H9 (cell line): ENCODE measurements at regions not wholly inside any gene's neighbourhood (a gene's known extent, or its start where the extent isn't known, plus 50 kb on each side); places are given as distances from the start of the nearest gene placed in this dataset.

Source experiments
- DNase-seq: peaks from one replicate; pipeline ENCODE4 v3.0.0-alpha.2; 2017
- H2AFZ ChIP-seq: one replicate; pipeline ENCODE4 v1.6.1; 2013; ENCODE audit warnings: mild to moderate bottlenecking, low read length, control low read depth, moderate library complexity
- H2AK5ac ChIP-seq: 2 replicates; pipeline ENCODE4 v1.6.1; 2013; ENCODE audit warnings: low read length, control low read depth, mixed read lengths; ENCODE audit not compliant: insufficient read length
- H2BK120ac ChIP-seq: one replicate; pipeline ENCODE4 v1.6.1; 2013; ENCODE audit warnings: low read depth, mild to moderate bottlenecking, low read length, control low read depth, inconsistent platforms; ENCODE audit not compliant: poor library complexity, severe bottlenecking
- H2BK12ac ChIP-seq: 2 replicates; pipeline ENCODE4 v1.6.1; 2013; ENCODE audit warnings: low read length, control low read depth, mixed read lengths, low read depth; ENCODE audit not compliant: insufficient read length
- H2BK15ac ChIP-seq: 2 replicates; pipeline ENCODE4 v1.6.1; 2013; ENCODE audit warnings: low read depth, low read length, control low read depth
- H2BK20ac ChIP-seq: one replicate; pipeline ENCODE4 v1.6.1; 2013; ENCODE audit warnings: low read depth, mild to moderate bottlenecking, low read length, control low read depth, inconsistent platforms; ENCODE audit not compliant: poor library complexity, severe bottlenecking
- H2BK5ac ChIP-seq: 2 replicates; pipeline ENCODE4 v1.6.1; 2013; ENCODE audit warnings: low read length, control low read depth, mixed read lengths; ENCODE audit not compliant: insufficient read length
- H3K14ac ChIP-seq: 2 replicates; pipeline ENCODE4 v1.6.1; 2013; ENCODE audit warnings: low read length, control low read depth; ENCODE audit not compliant: insufficient read depth
- H3K18ac ChIP-seq: 2 replicates; pipeline ENCODE4 v1.6.1; 2013; ENCODE audit warnings: low read depth, mild to moderate bottlenecking, mixed read lengths, low read length, control low read depth; ENCODE audit not compliant: insufficient read length
- H3K23ac ChIP-seq: 2 replicates; pipeline ENCODE4 v1.6.1; 2013; ENCODE audit warnings: low read length, control low read depth, mixed read lengths, low read depth; ENCODE audit not compliant: insufficient read length
- H3K23me2 ChIP-seq: 2 replicates; pipeline ENCODE4 v1.6.1; 2013; ENCODE audit warnings: low read depth, mild to moderate bottlenecking, mixed read lengths, low read length, control low read depth; ENCODE audit not compliant: insufficient read length, poor library complexity, severe bottlenecking
- H3K27ac ChIP-seq: 2 replicates; pipeline ENCODE4 v1.5.1; 2013; ENCODE audit warnings: low read length, control low read depth, mixed read lengths, low read depth; ENCODE audit not compliant: insufficient read length
- H3K27me3 ChIP-seq: 2 replicates; pipeline ENCODE4 v1.6.1; 2013; ENCODE audit warnings: low read length, control low read depth, inconsistent platforms; ENCODE audit not compliant: insufficient read depth
- H3K4ac ChIP-seq: 2 replicates; pipeline ENCODE4 v1.6.1; 2013; ENCODE audit warnings: low read depth, mild to moderate bottlenecking, control low read depth, inconsistent platforms, low read length, moderate library complexity
- H3K4me1 ChIP-seq: 2 replicates; pipeline ENCODE4 v1.6.1; 2013; ENCODE audit warnings: low read length, control low read depth, inconsistent platforms; ENCODE audit not compliant: insufficient read depth
- H3K4me2 ChIP-seq: 2 replicates; pipeline ENCODE4 v1.6.1; 2013; ENCODE audit warnings: low read length, control low read depth, mixed read lengths; ENCODE audit not compliant: insufficient read length, insufficient read depth
- H3K56ac ChIP-seq: 2 replicates; pipeline ENCODE4 v1.6.1; 2013; ENCODE audit warnings: low read depth, mild to moderate bottlenecking, mixed read lengths, low read length, control low read depth; ENCODE audit not compliant: insufficient read length
- H3K79me1 ChIP-seq: 2 replicates; pipeline ENCODE4 v1.6.1; 2013; ENCODE audit warnings: low read depth, mild to moderate bottlenecking, moderate library complexity, low read length, control low read depth, inconsistent platforms; ENCODE audit not compliant: insufficient read depth, poor library complexity, severe bottlenecking
- H3K79me2 ChIP-seq: 2 replicates; pipeline ENCODE4 v1.6.1; 2013; ENCODE audit warnings: low read length, control low read depth, inconsistent platforms; ENCODE audit not compliant: insufficient read depth
- H3K9ac ChIP-seq: 2 replicates; pipeline ENCODE4 v1.6.1; 2013; ENCODE audit warnings: low read length, control low read depth, mixed read lengths; ENCODE audit not compliant: insufficient read length; ENCODE audit errors: extremely low read depth
- H3K9me3 ChIP-seq: one replicate; pipeline ENCODE4 v1.6.1; 2013; ENCODE audit warnings: low read depth, low read length, inconsistent platforms; ENCODE audit not compliant: control insufficient read depth
- H3T11ph ChIP-seq: one replicate; pipeline ENCODE4 v1.6.1; 2013; ENCODE audit warnings: mild to moderate bottlenecking, low read length, control low read depth, inconsistent platforms
- H4K20me1 ChIP-seq: one replicate; pipeline ENCODE4 v1.6.1; 2013; ENCODE audit not compliant: control insufficient read depth, insufficient read length, insufficient read depth
- H4K5ac ChIP-seq: 2 replicates; pipeline ENCODE4 v1.6.1; 2013; ENCODE audit warnings: low read depth, mild to moderate bottlenecking, mixed read lengths, low read length, control low read depth; ENCODE audit not compliant: insufficient read length
- H4K8ac ChIP-seq: replicated peaks from 2 replicates; pipeline ENCODE4 v1.6.1; 2013; ENCODE audit warnings: low read length, control low read depth, mixed read lengths, low read depth; ENCODE audit not compliant: insufficient read length
- H4K91ac ChIP-seq: 2 replicates; pipeline ENCODE4 v1.6.1; 2013; ENCODE audit warnings: low read depth, mild to moderate bottlenecking, moderate library complexity, mixed read lengths, low read length, control low read depth; ENCODE audit not compliant: insufficient read length
- H3K27ac Mint-ChIP-seq, 3 experiments: 2 replicates in 2 of 3; 3 replicates in 1 of 3; pipeline ENCODE4 v1.8.0; 2020 to 2021; ENCODE audit warnings: mixed read lengths in 3 of 3, mild to moderate bottlenecking in 1 of 3, moderate library complexity in 1 of 3
- H3K27me3 Mint-ChIP-seq: 2 replicates; pipeline ENCODE4 v1.8.0; 2021; ENCODE audit warnings: low read depth, mild to moderate bottlenecking, moderate library complexity, mixed read lengths
- H3K36me3 Mint-ChIP-seq, 3 experiments: 2 replicates in 2 of 3; 3 replicates in 1 of 3; pipeline ENCODE4 v1.8.0; 2020 to 2021; ENCODE audit warnings: low read depth in 3 of 3, mixed read lengths in 3 of 3; ENCODE audit not compliant: insufficient read depth in 1 of 3
- H3K4me1 Mint-ChIP-seq, 2 experiments: 2 replicates each; pipeline ENCODE4 v1.8.0; 2020; ENCODE audit warnings: mixed read lengths in 2 of 2
- H3K4me3 Mint-ChIP-seq, 2 experiments: 2 replicates in 1 of 2; 3 replicates in 1 of 2; pipeline ENCODE4 v1.8.0; 2020 to 2021; ENCODE audit warnings: mild to moderate bottlenecking in 2 of 2, mixed read lengths in 2 of 2, moderate library complexity in 1 of 2
- H3K9me3 Mint-ChIP-seq, 2 experiments: 2 replicates in 1 of 2; 3 replicates in 1 of 2; pipeline ENCODE4 v1.8.0; 2020; ENCODE audit warnings: mild to moderate bottlenecking in 2 of 2, mixed read lengths in 2 of 2, moderate library complexity in 1 of 2
- WGBS: extraction: QIAGEN DNeasy Blood & Tissue Kit; methylation state at CpG from one replicate; pipeline ENCODE4 v1.1.7; 2013; ENCODE audit warnings: missing lambda C conversion rate, low lambda C conversion rate, mixed read lengths; ENCODE audit not compliant: insufficient read length; ENCODE audit errors: extremely low coverage; 5-methylcytosine and 5-hydroxymethylcytosine counted together
- TF ChIP-seq, protein P1 (sequence below): fragments of 200-600 bp; sonication (generic); conservative IDR thresholded peaks from 3 replicates; pipeline ENCODE4 v1.8.0; 2021; ENCODE audit warnings: antibody characterized with exemption, mild to moderate bottlenecking

DNA sequence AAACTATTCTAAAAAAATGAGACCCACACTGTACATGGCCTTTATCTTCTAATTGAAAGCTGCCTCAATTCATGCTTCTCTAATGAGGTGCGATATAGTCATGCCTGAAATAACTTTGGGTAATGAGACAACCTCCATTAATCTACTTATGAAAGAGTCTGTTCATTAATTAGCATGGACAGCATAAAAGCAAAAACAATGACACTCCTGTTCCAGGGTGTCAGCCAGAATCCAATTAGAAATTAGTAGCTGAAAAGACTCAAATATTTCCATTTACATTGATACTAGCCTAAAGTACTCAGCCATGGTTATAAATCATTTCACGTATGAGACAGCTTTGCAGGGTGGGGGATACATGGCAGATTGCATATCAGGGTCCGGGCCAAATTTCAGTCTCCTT is 288.7 kb downstream of the AKAIN1 start:
- Histone ChIP-seq H3K4me1 (no peaks in the 10 kb centered on the region), H3K79me1 (no peaks in the 10 kb centered on the region), H3K4me2 (no peak overlapping the region), H3K56ac (no peak overlapping the region), H3T11ph (no peak overlapping the region), H4K8ac (no peak overlapping the region), H2AFZ (no peak overlapping the region), H3K23me2 (no peaks in the 10 kb centered on the region), H2BK120ac (no peak overlapping the region), H4K20me1 (no peaks in the 10 kb centered on the region), H2AK5ac (no peak overlapping the region), H3K4ac (no peak overlapping the region), H2BK15ac (no peak overlapping the region), H2BK12ac (no peak overlapping the region), H3K27ac (no peak overlapping the region), H4K91ac (no peak overlapping the region), H3K79me2 (no peaks in the 10 kb centered on the region), H3K9me3 (no peaks in the 10 kb centered on the region), H3K18ac (no peak overlapping the region), H3K23ac (no peak overlapping the region), H3K14ac (no peak overlapping the region), H3K27me3 (no peaks in the 10 kb centered on the region), H2BK5ac (no peak overlapping the region), H2BK20ac (no peak overlapping the region), H4K5ac (no peak overlapping the region), H3K9ac (no peak overlapping the region)
- Mint-ChIP-seq H3K36me3 (no peaks in the 10 kb centered on the region), H3K27me3 (no peaks in the 10 kb centered on the region), H3K4me1 (peaks cover 13 to 18% of the 10 kb centered on the region in 2 experiments), H3K9me3 (peaks cover 0 to 3% of the 10 kb centered on the region in 2 experiments; a peak in 1 of 5 replicates), H3K4me3 (no peak overlapping the region), H3K27ac (0 out of 7 replicates have a peak overlapping the region, but pooled peaks of 1 of the 3 experiments have one; percentile 30)
- TF ChIP-seq, protein P1, sequence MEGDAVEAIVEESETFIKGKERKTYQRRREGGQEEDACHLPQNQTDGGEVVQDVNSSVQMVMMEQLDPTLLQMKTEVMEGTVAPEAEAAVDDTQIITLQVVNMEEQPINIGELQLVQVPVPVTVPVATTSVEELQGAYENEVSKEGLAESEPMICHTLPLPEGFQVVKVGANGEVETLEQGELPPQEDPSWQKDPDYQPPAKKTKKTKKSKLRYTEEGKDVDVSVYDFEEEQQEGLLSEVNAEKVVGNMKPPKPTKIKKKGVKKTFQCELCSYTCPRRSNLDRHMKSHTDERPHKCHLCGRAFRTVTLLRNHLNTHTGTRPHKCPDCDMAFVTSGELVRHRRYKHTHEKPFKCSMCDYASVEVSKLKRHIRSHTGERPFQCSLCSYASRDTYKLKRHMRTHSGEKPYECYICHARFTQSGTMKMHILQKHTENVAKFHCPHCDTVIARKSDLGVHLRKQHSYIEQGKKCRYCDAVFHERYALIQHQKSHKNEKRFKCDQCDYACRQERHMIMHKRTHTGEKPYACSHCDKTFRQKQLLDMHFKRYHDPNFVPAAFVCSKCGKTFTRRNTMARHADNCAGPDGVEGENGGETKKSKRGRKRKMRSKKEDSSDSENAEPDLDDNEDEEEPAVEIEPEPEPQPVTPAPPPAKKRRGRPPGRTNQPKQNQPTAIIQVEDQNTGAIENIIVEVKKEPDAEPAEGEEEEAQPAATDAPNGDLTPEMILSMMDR: no peak
- DNase-seq: no peak
- WGBS: no CpG with 5 or more reads among the region's 3 CpGs
